Pancreas (tissue), 10 donors: ENCODE measurements at regions not wholly inside any gene's neighbourhood (a gene's known extent, or its start where the extent isn't known, plus 50 kb on each side); places are given as distances from the start of the nearest gene placed in this dataset.
"Not testable (repeated sequence)": the region's sequence is repeated elsewhere in the genome, so short reads cannot be mapped to it uniquely, and the experiment has no call there.

Experiments used
- ATAC-seq, 4 donors: fragments of 200-7000 bp; cut with Tn5 transposase; one replicate each; pipeline versions ENCODE4 v1.8.0 to v1.9.1; 2020; ENCODE audit warnings: mild to moderate bottlenecking in 4 of 4, moderate library complexity in 4 of 4
- DNase-seq, 6 donors: peaks; one replicate each; pipeline ENCODE4 v3.0.0-alpha.2; 2020
- FAIRE-seq: peaks from 2 replicates; lab custom pipeline; 2012; peaks lifted over from hg19 to GRCh38; lab: Jason Lieb, UNC
- H3K27ac ChIP-seq, 4 donors: fragments of 200-600 bp; sonication (generic); 1 replicate in 3 of 4; 2 replicates in 1 of 4; pipeline versions ENCODE4 v1.5.0 to v1.8.0; 2020
- H3K27me3 ChIP-seq, 4 donors: fragments of 200-600 bp; one replicate each; pipeline ENCODE4 v1.8.0; 2021
- H3K36me3 ChIP-seq, 3 donors: fragments of 200-600 bp; sonication (generic) in 1 of 3; one replicate each; pipeline versions ENCODE4 v1.5.0 to v1.8.0; 2020 to 2021
- H3K4me1 ChIP-seq, 3 donors: fragments of 200-600 bp; one replicate each; pipeline ENCODE4 v1.8.0; 2021
- H3K4me3 ChIP-seq, 4 donors: fragments of 200-600 bp; sonication (generic) in 2 of 4; one replicate each; pipeline versions ENCODE4 v1.5.0 to v1.8.0; 2020 to 2021
- H3K9me3 ChIP-seq, 4 donors: fragments of 200-600 bp; one replicate each; pipeline ENCODE4 v1.8.0; 2021
- WGBS, 2 donors: extraction: QIAGEN DNeasy Blood & Tissue Kit; methylation state at CpG; one replicate each; pipeline ENCODE4 v1.1.7; 2013; 5-methylcytosine and 5-hydroxymethylcytosine counted together
- intact Hi-C, 3 donors: fragments of 100-400 bp; cut with DNase I; formaldehyde crosslinking; loops; one replicate each; pipeline versions ENCODE4 v1.11.1 to v1.14.2; 2022
- TF ChIP-seq, protein P1 (sequence below), 4 donors: fragments of 200-600 bp; sonication (generic) in 3 of 4; IDR thresholded peaks; one replicate each; pipeline versions ENCODE4 v1.5.0 to v1.8.0; 2021; ENCODE audit warnings: antibody characterized with exemption in 4 of 4
- donor health status: healthy with polysubstance abuse.
- donor health status: DM: no; HTN: no; CAD: no; lungs with moderate emphysema.
- donor health status: DM: no; HTN: no; CAD: no.
- donor health status: control.
- donor health status: control.
- donor health status: Bipolar disorder and iron deficiency.
- donor health status: DM: yes; HTN: yes; CAD: no.
- donor health status: DM: no; HTN: no; CAD: no.
- donor health status: DM: no; HTN: no; CAD: no.
- donor health status: DM: yes; HTN: yes; CAD: no.

DNA sequence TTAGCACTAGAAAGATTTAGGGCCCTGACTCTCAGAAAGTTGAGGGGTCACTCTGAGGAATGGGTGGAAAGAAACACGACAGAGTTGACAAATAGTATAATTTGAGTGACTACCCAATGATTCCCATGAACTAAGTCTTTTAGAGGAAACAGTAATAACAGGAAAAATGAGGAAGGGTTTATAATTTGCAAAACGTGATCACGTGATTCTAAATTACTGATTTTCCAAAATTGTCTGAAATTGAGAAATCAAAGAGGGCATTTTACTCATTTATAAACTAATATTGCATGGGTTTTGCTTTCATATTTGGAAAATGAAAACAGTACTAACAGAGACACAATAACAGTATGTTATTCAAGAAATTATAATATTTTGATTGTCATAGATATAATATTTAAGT, 1335.7 kb downstream of the PLA2G4A start:
- 52 to 65% methylated on average over 3 of the region's 3 CpGs for WGBS, 2 donors
- FAIRE-seq, result no peak
- intact Hi-C loops, result no loop called here
- H3K36me3 ChIP-seq, result no peaks in the 10 kb centered on the region
- H3K9me3 ChIP-seq, result no peaks in the 10 kb centered on the region
- no peak for ATAC-seq
- no peak for DNase-seq
- TF ChIP-seq, protein P1, sequence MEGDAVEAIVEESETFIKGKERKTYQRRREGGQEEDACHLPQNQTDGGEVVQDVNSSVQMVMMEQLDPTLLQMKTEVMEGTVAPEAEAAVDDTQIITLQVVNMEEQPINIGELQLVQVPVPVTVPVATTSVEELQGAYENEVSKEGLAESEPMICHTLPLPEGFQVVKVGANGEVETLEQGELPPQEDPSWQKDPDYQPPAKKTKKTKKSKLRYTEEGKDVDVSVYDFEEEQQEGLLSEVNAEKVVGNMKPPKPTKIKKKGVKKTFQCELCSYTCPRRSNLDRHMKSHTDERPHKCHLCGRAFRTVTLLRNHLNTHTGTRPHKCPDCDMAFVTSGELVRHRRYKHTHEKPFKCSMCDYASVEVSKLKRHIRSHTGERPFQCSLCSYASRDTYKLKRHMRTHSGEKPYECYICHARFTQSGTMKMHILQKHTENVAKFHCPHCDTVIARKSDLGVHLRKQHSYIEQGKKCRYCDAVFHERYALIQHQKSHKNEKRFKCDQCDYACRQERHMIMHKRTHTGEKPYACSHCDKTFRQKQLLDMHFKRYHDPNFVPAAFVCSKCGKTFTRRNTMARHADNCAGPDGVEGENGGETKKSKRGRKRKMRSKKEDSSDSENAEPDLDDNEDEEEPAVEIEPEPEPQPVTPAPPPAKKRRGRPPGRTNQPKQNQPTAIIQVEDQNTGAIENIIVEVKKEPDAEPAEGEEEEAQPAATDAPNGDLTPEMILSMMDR (IDR thresholded peaks at IDR 0.05), result no peak
- no peaks in the 10 kb centered on the region for H3K4me1 ChIP-seq
- no peak overlapping the region for H3K4me3 ChIP-seq
- no peaks in the 10 kb centered on the region for H3K27me3 ChIP-seq
- H3K27ac ChIP-seq, result no peak overlapping the region

DNA sequence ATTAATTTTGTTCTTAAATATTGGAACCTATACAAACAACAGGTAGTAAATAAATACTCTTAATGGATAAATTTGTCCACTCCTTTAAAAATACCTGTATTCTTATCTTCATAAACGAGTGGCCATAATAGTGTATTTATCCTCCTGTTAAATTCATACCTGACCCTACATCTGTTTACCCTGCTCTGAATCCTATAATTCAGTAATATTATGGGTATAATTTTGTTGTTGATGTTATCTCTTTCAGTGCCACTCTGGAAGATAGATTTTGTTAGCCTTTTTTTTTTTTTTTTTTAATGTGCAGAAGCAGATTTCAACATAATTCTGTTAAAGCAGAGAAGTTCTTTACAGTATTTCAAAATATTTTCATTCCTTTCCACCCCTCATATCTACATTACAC, 1337.9 kb downstream of the PLA2G4A start:
- FAIRE-seq, result no peak
- Histone ChIP-seq H3K36me3 (no peaks in the 10 kb centered on the region), H3K9me3 (no peaks in the 10 kb centered on the region), H3K27ac (no peak overlapping the region), H3K4me1 (no peaks in the 10 kb centered on the region), H3K27me3 (no peaks in the 10 kb centered on the region), H3K4me3 (no peak overlapping the region)
- no peak for DNase-seq
- intact Hi-C loops, result no loop called here
- WGBS, 2 donors, result 42 to 47% methylated on average over 1 of the region's 1 CpG
- ATAC-seq, result no peak
- TF ChIP-seq, protein P1 (IDR thresholded peaks at IDR 0.05), result no peak

GRCh38 chr1:188169971-188170370, 1341.2 kb downstream of the PLA2G4A start:
- H3K4me3 ChIP-seq, result no peak overlapping the region
- no peaks in the 10 kb centered on the region for H3K27me3 ChIP-seq
- no peaks in the 10 kb centered on the region for H3K36me3 ChIP-seq
- 12 to 14% methylated on average over 1 of the region's 1 CpG for WGBS, 2 donors
- H3K4me1 ChIP-seq, result no peaks in the 10 kb centered on the region
- H3K27ac ChIP-seq, result no peak overlapping the region
- H3K9me3 ChIP-seq, result no peaks in the 10 kb centered on the region
- intact Hi-C loops, result no loop called here
- DNase-seq, result no peak
- no peak for ATAC-seq
- TF ChIP-seq, protein P1 (IDR thresholded peaks at IDR 0.05), result no peak
- no peak for FAIRE-seq

DNA sequence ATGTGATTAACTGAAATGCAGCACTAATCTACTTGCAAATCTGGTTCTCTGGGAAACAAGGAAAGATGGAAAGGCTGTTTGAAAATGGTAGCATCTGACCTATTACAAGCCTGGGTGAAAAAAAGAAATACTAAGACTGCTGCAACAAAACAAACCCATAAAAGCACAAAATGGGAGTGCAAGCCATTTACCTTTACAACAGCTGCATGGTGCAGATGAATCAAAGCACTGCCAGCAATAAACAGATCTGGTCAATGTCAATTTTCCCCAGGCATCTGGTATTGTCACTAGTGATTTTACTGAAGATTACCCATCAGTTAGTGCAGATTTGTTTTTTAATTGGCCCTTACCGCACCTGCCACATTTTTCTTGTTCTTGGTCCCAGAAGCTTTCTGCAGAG, 1341.7 kb downstream of the PLA2G4A start:
- Histone ChIP-seq H3K4me1 (no peaks in the 10 kb centered on the region), H3K9me3 (no peaks in the 10 kb centered on the region), H3K27ac (no peak overlapping the region), H3K4me3 (no peak overlapping the region), H3K27me3 (no peaks in the 10 kb centered on the region), H3K36me3 (no peaks in the 10 kb centered on the region)
- ATAC-seq (no peak), FAIRE-seq (no peak), DNase-seq (no peak)
- intact Hi-C loops, result no loop called here
- 83 to 90% methylated on average over 1 of the region's 1 CpG for WGBS, 2 donors
- TF ChIP-seq, protein P1 (IDR thresholded peaks at IDR 0.05), result no peak

GRCh38 chr1:188170935-188171334, 1342.2 kb downstream of the PLA2G4A start:
- no peak for DNase-seq
- 55 to 89% methylated on average over 1 of the region's 1 CpG for WGBS, 2 donors
- intact Hi-C loops, result no loop called here

GRCh38 chr1:188182063-188182462, 1353.3 kb downstream of the PLA2G4A start:
- DNase-seq, H3K9me3 ChIP-seq, H3K27ac ChIP-seq, H3K36me3 ChIP-seq, intact Hi-C loops, H3K27me3 ChIP-seq, ATAC-seq, FAIRE-seq, H3K4me3 ChIP-seq, H3K4me1 ChIP-seq: not testable (repeated sequence)
- 77 to 87% methylated on average over 9 of the region's 10 CpGs for WGBS, 2 donors

More at GRCh38 chr1:188170935-188171334, 1342.2 kb downstream of the PLA2G4A start:
- TF ChIP-seq, protein P1 (IDR thresholded peaks at IDR 0.05), result no peak
- FAIRE-seq, result no peak
- Histone ChIP-seq H3K4me1 (no peaks in the 10 kb centered on the region), H3K4me3 (no peak overlapping the region), H3K27me3 (no peaks in the 10 kb centered on the region), H3K27ac (no peak overlapping the region), H3K9me3 (no peaks in the 10 kb centered on the region), H3K36me3 (no peaks in the 10 kb centered on the region)
- no peak for ATAC-seq
